AG09309 (cell line): ENCODE measurements at regions not wholly inside any gene's neighbourhood (a gene's known extent, or its start where the extent isn't known, plus 50 kb on each side); places are given as distances from the start of the nearest gene placed in this dataset.

ENCODE experiments used
- DNase-seq: peaks from one replicate; pipeline ENCODE4 v3.0.0-alpha.2; 2010; ENCODE audit warnings: low read depth
- H3K4me3 ChIP-seq: 2 replicates; pipeline ENCODE4 v1.5.1; 2011; ENCODE audit warnings: mild to moderate bottlenecking, low read depth, low read length, moderate library complexity; ENCODE audit not compliant: control insufficient read depth
- CTCF ChIP-seq: IDR thresholded peaks from 2 replicates; pipeline ENCODE4 v1.5.1; 2011; ENCODE audit warnings: mild to moderate bottlenecking, low read depth, low read length, inconsistent platforms; ENCODE audit not compliant: insufficient read depth, control insufficient read depth; ENCODE audit errors: missing control alignments

- H3K4me3 ChIP-seq: no peak overlapping the region
- no peak for TF ChIP-seq CTCF
- DNase-seq: peak; percentile 53
Measured at GRCh38 chr3:20683910-20684309, 497.9 kb upstream of the SGO1 start.

GRCh38 chr3:20682573-20682972 is 496.6 kb upstream of the SGO1 start:
- no peak for DNase-seq
- no peak for TF ChIP-seq CTCF
- H3K4me3 ChIP-seq: no peak overlapping the region

GRCh38 chr3:20680990-20681628 is 495.1 kb upstream of the SGO1 start:
- DNase-seq: no peak
- no peak overlapping the region for H3K4me3 ChIP-seq
- no peak for TF ChIP-seq CTCF

- no peak for DNase-seq
- H3K4me3 ChIP-seq: no peak overlapping the region
Measured at GRCh38 chr3:20673866-20674265, 487.9 kb upstream of the SGO1 start.

GRCh38 chr3:20669675-20670074 is 483.7 kb upstream of the SGO1 start:
- no peak for DNase-seq
- TF ChIP-seq CTCF: no peak
- no peak overlapping the region for H3K4me3 ChIP-seq

More at GRCh38 chr3:20673866-20674265, 487.9 kb upstream of the SGO1 start:
- no peak for TF ChIP-seq CTCF

- H3K4me3 ChIP-seq: no peak overlapping the region
- no peak for TF ChIP-seq CTCF
- no peak for DNase-seq
Measured at GRCh38 chr3:20669184-20669583, 483.2 kb upstream of the SGO1 start.
